ENCODE measurements at regions not wholly inside any gene's neighbourhood (a gene's known extent, or its start where the extent isn't known, plus 50 kb on each side); places are given as distances from the start of the nearest gene placed in this dataset.

GRCh38 chr5:162410365-162410764 lies 342.8 kb downstream of the GABRG2 start:
- DNase-seq (ENCODE audit: extremely low spot score), result peak; percentile 87
- H3K9me3 ChIP-seq, result no peaks in the 10 kb centered on the region
- no peak overlapping the region for H3K4me3 ChIP-seq
- no peak for TF ChIP-seq CTCF (IDR thresholded peaks at IDR 0.05)
- no peak for TF ChIP-seq EP300 (IDR thresholded peaks at IDR 0.05)
- TF ChIP-seq POLR2A (IDR thresholded peaks at IDR 0.05; ENCODE audit: low read depth), result no peak
- no peak for TF ChIP-seq POLR2AphosphoS5 (IDR thresholded peaks at IDR 0.05)
- no peaks in the 10 kb centered on the region for H3K36me3 ChIP-seq
- H3K27me3 ChIP-seq, result no peaks in the 10 kb centered on the region
- H3K4me1 ChIP-seq, result peaks cover 0 to 7% (median 0%) of the 10 kb centered on the region in 4 donors
- intact Hi-C loops (cut with DNase I), result no loop called here
- no peak overlapping the region for H3K27ac ChIP-seq (replicated peaks in 1 of 4)
- 53% methylated on average over 8 of the region's 8 CpGs for WGBS

- H3K4me1 ChIP-seq, result no peaks in the 10 kb centered on the region
- H3K9me3 ChIP-seq, result no peaks in the 10 kb centered on the region
- intact Hi-C loops (cut with DNase I), result no loop called here
- no peak overlapping the region for H3K4me3 ChIP-seq
- H3K36me3 ChIP-seq, result no peaks in the 10 kb centered on the region
- H3K27ac ChIP-seq (replicated peaks in 1 of 4), result no peak overlapping the region
- DNase-seq (ENCODE audit: extremely low spot score), result no peak
- TF ChIP-seq CTCF (IDR thresholded peaks at IDR 0.05), result no peak
- TF ChIP-seq POLR2A (IDR thresholded peaks at IDR 0.05; ENCODE audit: low read depth), result no peak
- TF ChIP-seq EP300 (IDR thresholded peaks at IDR 0.05), result no peak
- TF ChIP-seq POLR2AphosphoS5 (IDR thresholded peaks at IDR 0.05), result no peak
- no peaks in the 10 kb centered on the region for H3K27me3 ChIP-seq
These were observed 361.6 kb downstream of the GABRG2 start for GRCh38 chr5:162429142-162429541.

- Histone ChIP-seq H3K4me1 (no peaks in the 10 kb centered on the region), H3K27me3 (no peaks in the 10 kb centered on the region), H3K4me3 (no peak overlapping the region), H3K9me3 (no peaks in the 10 kb centered on the region), H3K27ac (replicated peaks in 1 of 4) (no peak overlapping the region), H3K36me3 (no peaks in the 10 kb centered on the region)
- TF ChIP-seq POLR2AphosphoS5 (IDR thresholded peaks at IDR 0.05) (no peak), CTCF (IDR thresholded peaks at IDR 0.05) (no peak), POLR2A (IDR thresholded peaks at IDR 0.05; ENCODE audit: low read depth) (no peak), EP300 (IDR thresholded peaks at IDR 0.05) (no peak)
- no peak for DNase-seq (ENCODE audit: extremely low spot score)
- 33% methylated on average over 1 of the region's 1 CpG for WGBS
- intact Hi-C loops (cut with DNase I), result no loop called here
These were observed 366.7 kb downstream of the GABRG2 start for GRCh38 chr5:162434281-162434680.

- Histone ChIP-seq H3K27ac (replicated peaks in 1 of 4) (no peak overlapping the region), H3K36me3 (no peaks in the 10 kb centered on the region), H3K27me3 (no peaks in the 10 kb centered on the region), H3K4me1 (no peaks in the 10 kb centered on the region), H3K9me3 (no peaks in the 10 kb centered on the region), H3K4me3 (no peak overlapping the region)
- 85% methylated on average over 2 of the region's 2 CpGs for WGBS
- no peak for TF ChIP-seq POLR2AphosphoS5 (IDR thresholded peaks at IDR 0.05)
- no peak for TF ChIP-seq POLR2A (IDR thresholded peaks at IDR 0.05; ENCODE audit: low read depth)
- no peak for TF ChIP-seq EP300 (IDR thresholded peaks at IDR 0.05)
- TF ChIP-seq CTCF (IDR thresholded peaks at IDR 0.05), result no peak
- DNase-seq (ENCODE audit: extremely low spot score), result no peak
- intact Hi-C loops (cut with DNase I), result no loop called here
These were observed 368.5 kb downstream of the GABRG2 start for GRCh38 chr5:162436055-162436454.

GRCh38 chr5:162444129-162444762 lies 376.7 kb downstream of the GABRG2 start:
- no peak for DNase-seq (ENCODE audit: extremely low spot score)
- no peaks in the 10 kb centered on the region for H3K9me3 ChIP-seq
- H3K27ac ChIP-seq (replicated peaks in 1 of 4), result no peak overlapping the region
- intact Hi-C loops (cut with DNase I), result no loop called here
- WGBS, result 68% methylated on average over 6 of the region's 6 CpGs
- H3K27me3 ChIP-seq, result no peaks in the 10 kb centered on the region
- H3K4me1 ChIP-seq, result no peaks in the 10 kb centered on the region
- no peak overlapping the region for H3K4me3 ChIP-seq
- no peaks in the 10 kb centered on the region for H3K36me3 ChIP-seq
- TF ChIP-seq EP300 (IDR thresholded peaks at IDR 0.05) (no peak), POLR2AphosphoS5 (IDR thresholded peaks at IDR 0.05) (no peak), CTCF (IDR thresholded peaks at IDR 0.05) (no peak), POLR2A (IDR thresholded peaks at IDR 0.05; ENCODE audit: low read depth) (no peak)
